Smooth muscle cell (in vitro differentiated cells): ENCODE measurements at regions not wholly inside any gene's neighbourhood (a gene's known extent, or its start where the extent isn't known, plus 50 kb on each side); places are given as distances from the start of the nearest gene placed in this dataset.

Source experiments
- DNase-seq: peaks from one replicate; lab custom pipeline; 2025; ENCODE audit not compliant: unreplicated experiment; lab: John Stamatoyannopoulos, UW
- H2AFZ ChIP-seq: fragments of 200-600 bp; sonication (generic); 2 replicates; pipeline ENCODE4 v1.6.0; 2016; ENCODE audit warnings: antibody characterized with exemption, low read depth, mild to moderate bottlenecking
- H3F3A ChIP-seq: fragments of 200-600 bp; sonication (generic); 2 replicates; pipeline ENCODE4 v1.6.0; 2017; ENCODE audit warnings: antibody characterized with exemption, low read depth
- H3K27ac ChIP-seq: fragments of 200-600 bp; sonication (generic); 2 replicates; pipeline ENCODE4 v1.5.1; 2016; ENCODE audit warnings: low read depth, mild to moderate bottlenecking
- H3K27me3 ChIP-seq: fragments of 200-600 bp; sonication (generic); 2 replicates; pipeline ENCODE4 v1.6.1; 2016; ENCODE audit warnings: low read depth, mild to moderate bottlenecking
- H3K36me3 ChIP-seq: fragments of 200-600 bp; sonication (generic); 2 replicates; pipeline ENCODE4 v1.5.1; 2016; ENCODE audit warnings: low read depth
- H3K4me1 ChIP-seq: fragments of 200-600 bp; sonication (generic); 2 replicates; pipeline ENCODE4 v1.5.1; 2016; ENCODE audit warnings: low read depth
- H3K4me2 ChIP-seq: fragments of 200-600 bp; sonication (generic); 2 replicates; pipeline ENCODE4 v1.6.0; 2016; ENCODE audit warnings: mild to moderate bottlenecking
- H3K4me3 ChIP-seq: fragments of 200-600 bp; sonication (generic); 2 replicates; pipeline ENCODE4 v1.5.1; 2016; ENCODE audit warnings: mild to moderate bottlenecking
- H3K79me2 ChIP-seq: fragments of 200-600 bp; sonication (generic); 2 replicates; pipeline ENCODE4 v1.6.0; 2016; ENCODE audit warnings: low read depth, mild to moderate bottlenecking
- H3K9ac ChIP-seq: fragments of 200-600 bp; sonication (generic); 2 replicates; pipeline ENCODE4 v1.6.0; 2016; ENCODE audit warnings: low read depth
- H3K9me3 ChIP-seq: fragments of 200-600 bp; sonication (generic); replicated peaks from 2 replicates; pipeline ENCODE4 v1.5.1; 2016; ENCODE audit warnings: low read depth
- H4K20me1 ChIP-seq: fragments of 200-600 bp; sonication (generic); 2 replicates; pipeline ENCODE4 v1.6.0; 2016; ENCODE audit warnings: low read depth
- CTCF ChIP-seq: fragments of 200-600 bp; sonication (generic); IDR thresholded peaks from 2 replicates; pipeline ENCODE4 v1.5.1; 2017; ENCODE audit warnings: borderline replicate concordance, mild to moderate bottlenecking, antibody characterized with exemption; ENCODE audit not compliant: insufficient read depth, poor library complexity, severe bottlenecking
- WGBS: methylation state at CpG from one replicate; pipeline ENCODE4 v1.1.7; 2016; ENCODE audit warnings: low lambda C conversion rate; 5-methylcytosine and 5-hydroxymethylcytosine counted together

- H3K9me3 ChIP-seq: no peaks in the 10 kb centered on the region
- H3K36me3 ChIP-seq: no peaks in the 10 kb centered on the region
- DNase-seq: no peak
- H4K20me1 ChIP-seq: no peaks in the 10 kb centered on the region
- no peaks in the 10 kb centered on the region for H3K4me1 ChIP-seq
- no peak overlapping the region for H3K4me3 ChIP-seq
- no peaks in the 10 kb centered on the region for H3K79me2 ChIP-seq
- WGBS: 71% methylated on average over 4 of the region's 4 CpGs
- H3K27ac ChIP-seq: no peak overlapping the region
- H3F3A ChIP-seq: no peaks in the 10 kb centered on the region
- H3K9ac ChIP-seq: no peak overlapping the region
- no peak for TF ChIP-seq CTCF
- peaks cover 23% of the 10 kb centered on the region for H3K27me3 ChIP-seq
- no peak overlapping the region for H2AFZ ChIP-seq
- H3K4me2 ChIP-seq: no peak overlapping the region
Measured at GRCh38 chr1:17923666-17924065, 168.5 kb downstream of the ACTL8 start.

- H3K4me3 ChIP-seq: no peak overlapping the region
- no peaks in the 10 kb centered on the region for H3K79me2 ChIP-seq
- H3K4me2 ChIP-seq: no peak overlapping the region
- DNase-seq: no peak
- H3K4me1 ChIP-seq: no peaks in the 10 kb centered on the region
- no peak overlapping the region for H3K9ac ChIP-seq
- H3K27ac ChIP-seq: no peak overlapping the region
- no peaks in the 10 kb centered on the region for H4K20me1 ChIP-seq
- no peaks in the 10 kb centered on the region for H3K9me3 ChIP-seq
- no peak overlapping the region for H2AFZ ChIP-seq
- H3K27me3 ChIP-seq: peaks cover 23% of the 10 kb centered on the region
- no peak for TF ChIP-seq CTCF
- no peaks in the 10 kb centered on the region for H3F3A ChIP-seq
- no peaks in the 10 kb centered on the region for H3K36me3 ChIP-seq
Measured at GRCh38 chr1:17924578-17924977, 169.4 kb downstream of the ACTL8 start.

GRCh38 chr1:17925290-17926237 is 170.4 kb downstream of the ACTL8 start:
- TF ChIP-seq CTCF: no peak

GRCh38 chr1:17926906-17927305 is 171.8 kb downstream of the ACTL8 start:
- Histone ChIP-seq H3K36me3 (no peaks in the 10 kb centered on the region), H3K4me1 (no peaks in the 10 kb centered on the region), H3K9ac (no peak overlapping the region), H4K20me1 (no peaks in the 10 kb centered on the region), H3F3A (no peaks in the 10 kb centered on the region), H2AFZ (no peak overlapping the region), H3K4me3 (no peak overlapping the region), H3K79me2 (no peaks in the 10 kb centered on the region), H3K27ac (no peak overlapping the region), H3K27me3 (peaks cover 14% of the 10 kb centered on the region), H3K4me2 (no peak overlapping the region), H3K9me3 (no peaks in the 10 kb centered on the region)
- DNase-seq: no peak
- no peak for TF ChIP-seq CTCF
- WGBS: 80% methylated on average over 4 of the region's 4 CpGs

More at GRCh38 chr1:17925290-17926237, 170.4 kb downstream of the ACTL8 start:
- Histone ChIP-seq H3K9me3 (no peaks in the 10 kb centered on the region), H3K4me3 (no peak overlapping the region), H3K79me2 (no peaks in the 10 kb centered on the region), H2AFZ (no peak overlapping the region), H3K9ac (no peak overlapping the region), H3F3A (no peaks in the 10 kb centered on the region), H3K4me1 (no peaks in the 10 kb centered on the region), H4K20me1 (no peaks in the 10 kb centered on the region), H3K27ac (no peak overlapping the region), H3K4me2 (no peak overlapping the region), H3K36me3 (no peaks in the 10 kb centered on the region), H3K27me3 (peaks cover 19% of the 10 kb centered on the region)
- DNase-seq: no peak
- 81% methylated on average over 15 of the region's 15 CpGs for WGBS
